Smooth muscle cell (in vitro differentiated cells): ENCODE measurements at regions not wholly inside any gene's neighbourhood (a gene's known extent, or its start where the extent isn't known, plus 50 kb on each side); places are given as distances from the start of the nearest gene placed in this dataset.

ENCODE experiments used
- DNase-seq: peaks from one replicate; lab custom pipeline; 2025; ENCODE audit not compliant: unreplicated experiment; lab: John Stamatoyannopoulos, UW
- H2AFZ ChIP-seq: fragments of 200-600 bp; sonication (generic); 2 replicates; pipeline ENCODE4 v1.6.0; 2016; ENCODE audit warnings: antibody characterized with exemption, low read depth, mild to moderate bottlenecking
- H3F3A ChIP-seq: fragments of 200-600 bp; sonication (generic); 2 replicates; pipeline ENCODE4 v1.6.0; 2017; ENCODE audit warnings: antibody characterized with exemption, low read depth
- H3K27ac ChIP-seq: fragments of 200-600 bp; sonication (generic); 2 replicates; pipeline ENCODE4 v1.5.1; 2016; ENCODE audit warnings: low read depth, mild to moderate bottlenecking
- H3K27me3 ChIP-seq: fragments of 200-600 bp; sonication (generic); 2 replicates; pipeline ENCODE4 v1.6.1; 2016; ENCODE audit warnings: low read depth, mild to moderate bottlenecking
- H3K36me3 ChIP-seq: fragments of 200-600 bp; sonication (generic); 2 replicates; pipeline ENCODE4 v1.5.1; 2016; ENCODE audit warnings: low read depth
- H3K4me1 ChIP-seq: fragments of 200-600 bp; sonication (generic); 2 replicates; pipeline ENCODE4 v1.5.1; 2016; ENCODE audit warnings: low read depth
- H3K4me2 ChIP-seq: fragments of 200-600 bp; sonication (generic); 2 replicates; pipeline ENCODE4 v1.6.0; 2016; ENCODE audit warnings: mild to moderate bottlenecking
- H3K4me3 ChIP-seq: fragments of 200-600 bp; sonication (generic); 2 replicates; pipeline ENCODE4 v1.5.1; 2016; ENCODE audit warnings: mild to moderate bottlenecking
- H3K79me2 ChIP-seq: fragments of 200-600 bp; sonication (generic); 2 replicates; pipeline ENCODE4 v1.6.0; 2016; ENCODE audit warnings: low read depth, mild to moderate bottlenecking
- H3K9ac ChIP-seq: fragments of 200-600 bp; sonication (generic); 2 replicates; pipeline ENCODE4 v1.6.0; 2016; ENCODE audit warnings: low read depth
- H3K9me3 ChIP-seq: fragments of 200-600 bp; sonication (generic); replicated peaks from 2 replicates; pipeline ENCODE4 v1.5.1; 2016; ENCODE audit warnings: low read depth
- H4K20me1 ChIP-seq: fragments of 200-600 bp; sonication (generic); 2 replicates; pipeline ENCODE4 v1.6.0; 2016; ENCODE audit warnings: low read depth
- WGBS: methylation state at CpG from one replicate; pipeline ENCODE4 v1.1.7; 2016; ENCODE audit warnings: low lambda C conversion rate; 5-methylcytosine and 5-hydroxymethylcytosine counted together
- TF ChIP-seq, protein P1 (sequence below): fragments of 200-600 bp; sonication (generic); IDR thresholded peaks from 2 replicates; pipeline ENCODE4 v1.5.1; 2017; ENCODE audit warnings: borderline replicate concordance, mild to moderate bottlenecking, antibody characterized with exemption; ENCODE audit not compliant: insufficient read depth, poor library complexity, severe bottlenecking

DNA sequence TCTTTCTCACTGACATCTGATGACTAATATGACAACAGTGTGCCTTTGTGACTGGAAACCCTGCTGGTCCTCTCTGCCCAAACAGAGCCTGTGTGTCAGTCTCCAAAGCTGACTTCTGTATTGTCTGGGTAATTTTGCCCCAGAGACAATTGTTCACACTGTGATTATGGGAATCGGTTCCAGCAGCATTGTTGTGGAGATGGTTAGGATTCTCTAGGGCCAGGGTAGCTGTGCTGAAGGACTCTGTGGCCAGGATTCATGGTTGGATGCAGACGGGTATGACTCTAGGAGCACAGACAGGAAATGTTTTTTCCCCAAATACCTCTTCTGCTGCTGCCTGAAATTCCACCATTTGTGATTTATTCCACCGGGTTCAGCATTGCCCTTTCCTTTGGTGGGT is 57.5 kb upstream of the ITGA11 start:
- DNase-seq: no peak
- Histone ChIP-seq H2AFZ (no peak overlapping the region), H3K79me2 (no peaks in the 10 kb centered on the region), H3K27ac (no peak overlapping the region), H3K4me2 (no peak overlapping the region), H3K4me3 (no peak overlapping the region), H3K9ac (no peak overlapping the region), H3K4me1 (no peaks in the 10 kb centered on the region), H4K20me1 (no peaks in the 10 kb centered on the region), H3K27me3 (no peaks in the 10 kb centered on the region), H3K36me3 (no peaks in the 10 kb centered on the region), H3F3A (no peaks in the 10 kb centered on the region), H3K9me3 (no peaks in the 10 kb centered on the region)
- TF ChIP-seq, protein P1, sequence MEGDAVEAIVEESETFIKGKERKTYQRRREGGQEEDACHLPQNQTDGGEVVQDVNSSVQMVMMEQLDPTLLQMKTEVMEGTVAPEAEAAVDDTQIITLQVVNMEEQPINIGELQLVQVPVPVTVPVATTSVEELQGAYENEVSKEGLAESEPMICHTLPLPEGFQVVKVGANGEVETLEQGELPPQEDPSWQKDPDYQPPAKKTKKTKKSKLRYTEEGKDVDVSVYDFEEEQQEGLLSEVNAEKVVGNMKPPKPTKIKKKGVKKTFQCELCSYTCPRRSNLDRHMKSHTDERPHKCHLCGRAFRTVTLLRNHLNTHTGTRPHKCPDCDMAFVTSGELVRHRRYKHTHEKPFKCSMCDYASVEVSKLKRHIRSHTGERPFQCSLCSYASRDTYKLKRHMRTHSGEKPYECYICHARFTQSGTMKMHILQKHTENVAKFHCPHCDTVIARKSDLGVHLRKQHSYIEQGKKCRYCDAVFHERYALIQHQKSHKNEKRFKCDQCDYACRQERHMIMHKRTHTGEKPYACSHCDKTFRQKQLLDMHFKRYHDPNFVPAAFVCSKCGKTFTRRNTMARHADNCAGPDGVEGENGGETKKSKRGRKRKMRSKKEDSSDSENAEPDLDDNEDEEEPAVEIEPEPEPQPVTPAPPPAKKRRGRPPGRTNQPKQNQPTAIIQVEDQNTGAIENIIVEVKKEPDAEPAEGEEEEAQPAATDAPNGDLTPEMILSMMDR: no peak
- WGBS: 68% methylated on average over 3 of the region's 3 CpGs

DNA sequence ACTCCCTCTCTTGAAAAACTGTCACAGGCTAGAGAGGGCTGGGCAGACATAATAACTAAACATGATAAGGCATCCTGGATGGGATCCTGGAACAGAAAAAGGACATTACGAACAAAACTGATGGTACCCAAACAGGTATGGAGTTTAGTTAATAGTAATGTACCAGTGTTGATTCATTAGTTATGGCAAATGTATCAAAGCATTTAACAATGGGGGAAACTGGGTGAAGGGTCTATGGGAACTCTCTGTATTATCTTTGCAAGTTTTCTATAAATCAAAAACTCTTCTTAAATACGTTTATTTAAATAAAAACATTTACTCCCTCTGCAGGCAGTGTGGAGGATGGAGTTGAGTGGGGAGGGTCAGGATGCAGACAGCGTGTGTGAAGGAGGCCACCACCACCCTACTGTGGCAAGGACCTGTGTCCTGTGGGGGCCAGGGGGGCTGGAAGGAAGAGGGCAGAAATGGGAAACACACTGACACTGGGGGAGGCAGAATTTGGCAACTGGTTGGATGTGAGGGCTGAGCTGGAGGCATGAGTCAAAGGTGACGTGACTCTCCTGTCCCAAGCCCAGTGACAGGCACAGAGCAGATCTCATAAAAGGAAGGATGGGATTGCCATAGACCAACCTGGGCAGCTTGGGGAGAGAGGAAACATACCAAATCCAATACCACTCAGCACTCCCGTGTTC is 59.6 kb upstream of the ITGA11 start:
- DNase-seq: no peak
- Histone ChIP-seq H3K36me3 (no peaks in the 10 kb centered on the region), H3K27ac (no peak overlapping the region), H3K9ac (no peak overlapping the region), H3K4me1 (no peaks in the 10 kb centered on the region), H3K79me2 (no peaks in the 10 kb centered on the region), H3F3A (no peaks in the 10 kb centered on the region), H3K4me3 (no peak overlapping the region), H3K27me3 (no peaks in the 10 kb centered on the region), H2AFZ (no peak overlapping the region), H3K4me2 (no peak overlapping the region), H4K20me1 (no peaks in the 10 kb centered on the region), H3K9me3 (no peaks in the 10 kb centered on the region)
- TF ChIP-seq, protein P1: no peak
- WGBS: 94% methylated on average over 5 of the region's 5 CpGs

DNA sequence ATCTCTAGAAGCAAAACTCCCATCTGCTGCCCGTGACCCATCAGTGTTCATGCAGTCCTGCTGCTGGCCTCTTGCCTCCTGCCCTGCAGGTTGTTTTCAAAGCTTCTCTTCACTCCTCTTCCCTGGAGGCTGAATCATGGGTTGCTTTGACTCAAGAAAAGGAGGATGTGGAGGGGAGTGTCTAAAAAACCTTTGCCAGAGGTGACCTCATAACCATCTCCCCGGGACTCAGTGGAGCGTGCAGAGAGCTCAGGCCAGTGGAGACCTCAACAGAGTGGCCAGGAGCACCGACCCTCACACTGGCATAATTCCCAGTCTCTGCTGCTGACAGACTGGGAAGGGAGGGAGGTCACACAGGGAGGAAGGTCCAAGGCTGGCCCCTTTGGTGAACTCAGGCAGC is 60.9 kb upstream of the ITGA11 start:
- no peaks in the 10 kb centered on the region for H3K27me3 ChIP-seq
- no peaks in the 10 kb centered on the region for H3K79me2 ChIP-seq
- no peak overlapping the region for H3K4me2 ChIP-seq
- H4K20me1 ChIP-seq: no peaks in the 10 kb centered on the region
- H3K36me3 ChIP-seq: no peaks in the 10 kb centered on the region
- no peaks in the 10 kb centered on the region for H3K9me3 ChIP-seq
- H3F3A ChIP-seq: peaks cover 8% of the 10 kb centered on the region
- H3K9ac ChIP-seq: no peak overlapping the region
- H3K4me3 ChIP-seq: no peak overlapping the region
- no peak overlapping the region for H2AFZ ChIP-seq
- TF ChIP-seq, protein P1: no peak
- H3K4me1 ChIP-seq: no peaks in the 10 kb centered on the region
- no peak for DNase-seq
- 74% methylated on average over 4 of the region's 4 CpGs for WGBS
- H3K27ac ChIP-seq: no peak overlapping the region

DNA sequence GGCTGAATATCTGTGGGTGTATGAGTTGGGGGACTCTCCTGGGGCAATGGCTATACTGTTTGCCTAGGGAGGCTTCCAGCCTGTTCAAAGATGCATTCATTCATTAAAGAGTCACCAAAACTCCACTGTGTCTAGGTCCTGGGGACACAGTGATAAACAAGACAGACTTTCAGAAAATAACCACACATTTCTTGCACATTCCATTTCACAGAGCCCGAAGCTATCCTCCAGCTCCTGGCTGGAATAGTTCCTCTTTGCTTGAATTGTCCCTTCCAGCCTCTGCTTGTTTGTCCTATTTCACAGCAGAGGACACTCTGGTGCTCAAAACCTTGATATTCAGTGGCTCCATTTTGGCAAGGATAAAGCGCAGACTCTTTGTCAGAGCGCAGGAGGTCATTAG is 61.7 kb upstream of the ITGA11 start:
- H3F3A ChIP-seq: peaks cover 8% of the 10 kb centered on the region
- TF ChIP-seq, protein P1: no peak
- no peak overlapping the region for H3K9ac ChIP-seq
- H2AFZ ChIP-seq: no peak overlapping the region
- no peaks in the 10 kb centered on the region for H3K4me1 ChIP-seq
- no peaks in the 10 kb centered on the region for H3K36me3 ChIP-seq
- H3K27ac ChIP-seq: no peak overlapping the region
- H3K79me2 ChIP-seq: no peaks in the 10 kb centered on the region
- no peak overlapping the region for H3K4me3 ChIP-seq
- no peak for DNase-seq
- H3K27me3 ChIP-seq: no peaks in the 10 kb centered on the region
- no peak overlapping the region for H3K4me2 ChIP-seq
- WGBS: 80% methylated on average over 3 of the region's 3 CpGs
- H4K20me1 ChIP-seq: no peaks in the 10 kb centered on the region
- no peaks in the 10 kb centered on the region for H3K9me3 ChIP-seq
